Lower leg skin (tissue), 3 donors: ENCODE measurements at regions not wholly inside any gene's neighbourhood (a gene's known extent, or its start where the extent isn't known, plus 50 kb on each side); places are given as distances from the start of the nearest gene placed in this dataset.

Experiments
- CTCF ChIP-seq, 3 donors: fragments of 450-650 bp; IDR thresholded peaks; one replicate each; pipeline ENCODE4 v1.5.1; 2016; ENCODE audit warnings: antibody characterized with exemption in 3 of 3, mild to moderate bottlenecking in 3 of 3, moderate library complexity in 2 of 3
- POLR2A ChIP-seq, 2 donors: fragments of 450-650 bp; IDR thresholded peaks; one replicate each; pipeline ENCODE4 v1.6.1; 2016 to 2017; ENCODE audit warnings: antibody characterized with exemption in 2 of 2, mild to moderate bottlenecking in 1 of 2, moderate library complexity in 1 of 2

GRCh38 chr2:144328938-144329337, 191.0 kb downstream of the ZEB2 start:
- TF ChIP-seq CTCF (IDR thresholded peaks at IDR 0.05) (no peak), POLR2A (IDR thresholded peaks at IDR 0.05) (no peak)
